ENCODE measurements at regions not wholly inside any gene's neighbourhood (a gene's known extent, or its start where the extent isn't known, plus 50 kb on each side); places are given as distances from the start of the nearest gene placed in this dataset.

- DNase-seq, result no peak
Measured at GRCh38 chr17:72030067-72030899, 90.5 kb upstream of the SOX9 start.

GRCh38 chr17:72031219-72031884 lies 89.5 kb upstream of the SOX9 start:
- no peak for DNase-seq

- DNase-seq, result no peak
Measured at GRCh38 chr17:72033334-72033733, 87.5 kb upstream of the SOX9 start.

- DNase-seq, result no peak
Measured at GRCh38 chr17:72034000-72034399, 86.8 kb upstream of the SOX9 start.

GRCh38 chr17:72038427-72038826 lies 82.4 kb upstream of the SOX9 start:
- DNase-seq, result no peak

GRCh38 chr17:72039490-72039889 lies 81.3 kb upstream of the SOX9 start:
- no peak for DNase-seq

GRCh38 chr17:72046178-72046577 lies 74.6 kb upstream of the SOX9 start:
- no peak for DNase-seq

- no peak for DNase-seq
Measured at GRCh38 chr17:72046643-72047612, 73.9 kb upstream of the SOX9 start.

- DNase-seq, result no peak
Measured at GRCh38 chr17:72049914-72050313, 70.9 kb upstream of the SOX9 start.

GRCh38 chr17:72053036-72053435 lies 67.8 kb upstream of the SOX9 start:
- no peak for DNase-seq

- peak; percentile 33 for DNase-seq
Measured at GRCh38 chr17:72053449-72053848, 67.4 kb upstream of the SOX9 start.

GRCh38 chr17:72056155-72056554 lies 64.7 kb upstream of the SOX9 start:
- DNase-seq, result no peak

GRCh38 chr17:72056727-72057290 lies 64.0 kb upstream of the SOX9 start:
- no peak for DNase-seq

- no peak for DNase-seq
Measured at GRCh38 chr17:72060084-72060483, 60.7 kb upstream of the SOX9 start.

GRCh38 chr17:72063262-72063661 lies 57.6 kb upstream of the SOX9 start:
- no peak for DNase-seq

GRCh38 chr17:72063756-72064450 lies 56.9 kb upstream of the SOX9 start:
- no peak for DNase-seq

- no peak for DNase-seq
Measured at GRCh38 chr17:72064606-72065193, 56.1 kb upstream of the SOX9 start.

- DNase-seq, result no peak
Measured at GRCh38 chr17:72065556-72065955, 55.3 kb upstream of the SOX9 start.

- no peak for DNase-seq
Measured at GRCh38 chr17:72068643-72069042, 52.2 kb upstream of the SOX9 start.

- DNase-seq, result no peak
Measured at GRCh38 chr17:72069586-72070202, 51.1 kb upstream of the SOX9 start.
